NT2/D1 (cell line): ENCODE measurements at regions not wholly inside any gene's neighbourhood (a gene's known extent, or its start where the extent isn't known, plus 50 kb on each side); places are given as distances from the start of the nearest gene placed in this dataset.
"Not testable (repeated sequence)": the region's sequence is repeated elsewhere in the genome, so short reads cannot be mapped to it uniquely, and the experiment has no call there.

Source experiments
- DNase-seq: peaks from one replicate; pipeline ENCODE4 v3.0.0-alpha.2; 2011; ENCODE audit warnings: low read depth, low spot score
- H3K27me3 ChIP-seq: 2 replicates; pipeline ENCODE4 v1.6.0; 2011; ENCODE audit warnings: mild to moderate bottlenecking; ENCODE audit not compliant: insufficient read length, insufficient read depth
- H3K36me3 ChIP-seq: 2 replicates; pipeline ENCODE4 v1.6.1; 2011; ENCODE audit warnings: mild to moderate bottlenecking, low read length, mixed read lengths; ENCODE audit not compliant: insufficient read depth, insufficient read length
- H3K4me1 ChIP-seq: 2 replicates; pipeline ENCODE4 v1.5.1; 2011; ENCODE audit not compliant: insufficient read depth, insufficient read length
- H3K4me3 ChIP-seq: 2 replicates; pipeline ENCODE4 v1.5.1; 2011; ENCODE audit warnings: low read depth; ENCODE audit not compliant: insufficient read length
- H3K9ac ChIP-seq: 2 replicates; pipeline ENCODE4 v1.6.0; 2011; ENCODE audit warnings: low read depth; ENCODE audit not compliant: insufficient read length
- H3K9me3 ChIP-seq: 2 replicates; pipeline ENCODE4 v1.5.1; 2011; ENCODE audit warnings: mild to moderate bottlenecking, low read length; ENCODE audit not compliant: insufficient read depth
- SUZ12 ChIP-seq: IDR thresholded peaks from 2 replicates; pipeline ENCODE4 v1.6.1; 2011; ENCODE audit not compliant: insufficient read length, insufficient read depth; ENCODE audit errors: extremely low read depth
- YY1 ChIP-seq: IDR thresholded peaks from 2 replicates; pipeline ENCODE4 v1.6.1; 2011; ENCODE audit not compliant: insufficient read length, insufficient read depth
- ZNF274 ChIP-seq: IDR thresholded peaks from 2 replicates; pipeline ENCODE4 v1.6.1; 2011; ENCODE audit warnings: mild to moderate bottlenecking, low read depth, low read length

DNA sequence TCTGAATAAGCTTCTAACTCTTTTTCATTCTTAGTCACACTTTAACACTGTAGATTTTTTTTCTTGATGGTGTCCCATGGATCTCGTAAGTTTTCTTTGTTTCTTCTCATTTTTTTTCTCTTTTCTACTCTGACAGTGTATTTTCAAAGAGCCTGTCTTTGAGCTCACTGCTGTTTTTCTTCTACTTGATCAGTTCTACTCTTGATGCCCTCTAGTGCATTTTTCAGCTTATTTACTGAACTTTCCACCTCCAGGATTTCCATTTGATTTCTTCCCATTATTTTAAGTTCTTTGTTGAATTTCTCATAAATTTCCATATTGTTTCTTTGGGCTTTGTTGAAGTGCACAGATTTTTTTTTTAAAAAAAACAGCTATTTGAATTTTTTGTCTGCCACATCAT is 2641.1 kb upstream of the DEFB115 start:
- Histone ChIP-seq H3K27me3 (no peaks in the 10 kb centered on the region), H3K36me3 (no peaks in the 10 kb centered on the region), H3K9ac (no peak overlapping the region), H3K4me3 (no peak overlapping the region), H3K9me3 (0 out of 2 replicates have a peak, but pooled peaks cover 5% of the 10 kb centered on the region), H3K4me1 (no peaks in the 10 kb centered on the region)
- no peak for TF ChIP-seq SUZ12
- TF ChIP-seq YY1, result no peak
- no peak for TF ChIP-seq ZNF274
- DNase-seq, result no peak

- DNase-seq, H3K9ac ChIP-seq, H3K4me1 ChIP-seq, H3K4me3 ChIP-seq, H3K9me3 ChIP-seq, H3K27me3 ChIP-seq, H3K36me3 ChIP-seq: not testable (repeated sequence)
These were observed 2637.4 kb upstream of the DEFB115 start for GRCh38 chr20:28619956-28620651.

DNA sequence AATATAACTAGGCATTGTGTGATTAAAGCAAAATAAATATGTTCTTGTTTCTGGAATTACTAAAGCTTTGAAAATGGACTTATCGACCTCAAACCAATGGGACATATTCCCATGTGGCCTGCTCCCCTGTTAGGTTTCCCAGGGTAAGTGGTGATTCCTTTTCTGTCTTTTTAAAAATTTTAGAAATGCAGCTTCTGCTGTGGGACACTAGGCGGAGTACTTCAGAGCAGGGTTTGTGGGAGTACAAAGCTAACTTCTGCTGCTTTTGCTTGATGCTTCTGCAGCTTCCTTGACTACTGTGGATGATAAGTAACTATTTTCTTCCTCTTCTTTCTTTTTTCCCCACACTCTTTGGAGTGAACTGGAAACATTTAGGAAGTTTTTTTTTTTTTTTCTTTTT is 2632.4 kb upstream of the DEFB115 start:
- H3K36me3 ChIP-seq, H3K9ac ChIP-seq, H3K9me3 ChIP-seq, H3K4me1 ChIP-seq, DNase-seq, H3K4me3 ChIP-seq, H3K27me3 ChIP-seq: not testable (repeated sequence)

DNA sequence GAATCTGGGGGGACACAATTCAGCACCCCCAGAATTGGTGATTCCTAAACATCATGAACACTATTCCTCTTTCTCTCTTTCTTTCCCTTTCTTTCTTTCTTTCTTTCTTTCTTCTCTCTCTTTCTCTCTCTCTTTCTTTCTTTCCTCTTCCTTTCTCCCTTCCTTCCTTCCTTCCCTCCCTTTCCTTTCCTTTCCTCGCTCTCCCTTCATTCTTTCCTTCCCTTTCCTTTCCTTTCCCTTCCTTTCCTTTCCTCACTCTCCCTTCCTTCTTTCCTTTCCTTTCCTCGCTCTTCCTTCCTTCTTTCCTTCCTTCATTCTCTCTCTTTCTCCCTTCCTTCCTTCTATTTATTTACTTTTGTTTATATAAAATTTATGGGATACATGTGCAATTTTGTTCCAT is 2616.6 kb upstream of the DEFB115 start:
- H3K27me3 ChIP-seq, DNase-seq, H3K36me3 ChIP-seq, H3K4me3 ChIP-seq, H3K9ac ChIP-seq, H3K9me3 ChIP-seq, H3K4me1 ChIP-seq: not testable (repeated sequence)
